ENCODE measurements at regions not wholly inside any gene's neighbourhood (a gene's known extent, or its start where the extent isn't known, plus 50 kb on each side); places are given as distances from the start of the nearest gene placed in this dataset.

DNA sequence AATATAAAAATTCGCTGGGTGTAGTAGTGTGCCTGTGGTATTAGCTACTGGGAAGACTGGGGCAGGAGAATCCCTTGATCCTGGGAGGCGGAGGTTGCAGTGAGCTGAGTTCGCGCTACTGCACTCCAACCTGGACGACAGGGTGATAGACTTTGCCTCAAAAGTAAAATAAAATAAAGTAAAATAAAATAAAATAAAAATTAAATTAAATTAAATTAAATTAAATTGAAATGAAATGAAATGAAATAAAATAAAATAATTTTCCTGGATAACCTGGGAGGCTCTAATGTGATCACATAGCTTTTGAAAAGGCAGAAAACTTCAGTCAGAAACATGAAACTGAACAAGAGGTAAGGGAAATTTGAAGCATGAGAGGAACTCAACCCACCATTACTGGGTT, 818.4 kb upstream of the ATXN7L3B start:
- Histone ChIP-seq H3K4me2 (replicated peaks; ENCODE audit: low read depth, low read length, poor library complexity, severe bottlenecking) (no peak overlapping the region), H3K27ac (ENCODE audit: low read length in 2 of 2) (no peak overlapping the region), H3K4me3 (ENCODE audit: control extremely low read depth in 1 of 5, extremely low read depth in 1 of 5, insufficient read depth in 1 of 5, low read depth in 2 of 5, low read length in 4 of 5) (no peak overlapping the region), H3K9me3 (ENCODE audit: control extremely low read depth in 1 of 3, control insufficient read depth in 2 of 3, insufficient read depth in 1 of 3, low read length in 2 of 3) (no peaks in the 10 kb centered on the region), H3K27me3 (replicated peaks in 1 of 4; ENCODE audit: control extremely low read depth in 1 of 4, control insufficient read depth in 3 of 4, insufficient read depth in 4 of 4, low read length in 3 of 4) (no peaks in the 10 kb centered on the region), H2AFZ (ENCODE audit: insufficient read depth, low read depth, low read length, poor library complexity, severe bottlenecking) (no peak overlapping the region), H3K9ac (ENCODE audit: low read length) (no peak overlapping the region), H3K4me1 (ENCODE audit: control insufficient read depth in 2 of 2, insufficient read depth in 2 of 2, low read length in 2 of 2) (no peaks in the 10 kb centered on the region), H3K36me3 (replicated peaks in 1 of 2; ENCODE audit: control extremely low read depth in 1 of 2, control insufficient read depth in 1 of 2, extremely low read depth in 1 of 2, insufficient read depth in 2 of 2, low read length in 1 of 2) (no peaks in the 10 kb centered on the region), H3K79me2 (ENCODE audit: control insufficient read depth, insufficient read depth, low read length) (no peaks in the 10 kb centered on the region), H4K20me1 (ENCODE audit: control insufficient read depth, insufficient read depth, low read length, poor library complexity, severe bottlenecking) (no peaks in the 10 kb centered on the region)
- Mint-ChIP-seq H3K9me3 (ENCODE audit: insufficient read depth) (no peaks in the 10 kb centered on the region), H3K4me3 (no peak overlapping the region), H3K27me3 (no peaks in the 10 kb centered on the region), H3K4me1 (no peaks in the 10 kb centered on the region), H3K27ac (no peak overlapping the region)
- TF ChIP-seq, protein P1, sequence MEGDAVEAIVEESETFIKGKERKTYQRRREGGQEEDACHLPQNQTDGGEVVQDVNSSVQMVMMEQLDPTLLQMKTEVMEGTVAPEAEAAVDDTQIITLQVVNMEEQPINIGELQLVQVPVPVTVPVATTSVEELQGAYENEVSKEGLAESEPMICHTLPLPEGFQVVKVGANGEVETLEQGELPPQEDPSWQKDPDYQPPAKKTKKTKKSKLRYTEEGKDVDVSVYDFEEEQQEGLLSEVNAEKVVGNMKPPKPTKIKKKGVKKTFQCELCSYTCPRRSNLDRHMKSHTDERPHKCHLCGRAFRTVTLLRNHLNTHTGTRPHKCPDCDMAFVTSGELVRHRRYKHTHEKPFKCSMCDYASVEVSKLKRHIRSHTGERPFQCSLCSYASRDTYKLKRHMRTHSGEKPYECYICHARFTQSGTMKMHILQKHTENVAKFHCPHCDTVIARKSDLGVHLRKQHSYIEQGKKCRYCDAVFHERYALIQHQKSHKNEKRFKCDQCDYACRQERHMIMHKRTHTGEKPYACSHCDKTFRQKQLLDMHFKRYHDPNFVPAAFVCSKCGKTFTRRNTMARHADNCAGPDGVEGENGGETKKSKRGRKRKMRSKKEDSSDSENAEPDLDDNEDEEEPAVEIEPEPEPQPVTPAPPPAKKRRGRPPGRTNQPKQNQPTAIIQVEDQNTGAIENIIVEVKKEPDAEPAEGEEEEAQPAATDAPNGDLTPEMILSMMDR (IDR thresholded peaks at IDR 0.05) = no peak
- no peak for TF ChIP-seq EZH2 (IDR thresholded peaks at IDR 0.05; ENCODE audit: borderline replicate concordance, insufficient read depth, low read depth, low read length, poor library complexity, severe bottlenecking)
- intact Hi-C loops (cut with micrococcal nuclease) = no loop called here
- ChIA-PET POLR2A (no interaction called here), CTCF (no interaction called here)
- no CpG with 5 or more reads among the region's 5 CpGs for WGBS (ENCODE audit: insufficient coverage)
- ATAC-seq (ENCODE audit: low read depth) (no peak), DNase-seq (no peak)

DNA sequence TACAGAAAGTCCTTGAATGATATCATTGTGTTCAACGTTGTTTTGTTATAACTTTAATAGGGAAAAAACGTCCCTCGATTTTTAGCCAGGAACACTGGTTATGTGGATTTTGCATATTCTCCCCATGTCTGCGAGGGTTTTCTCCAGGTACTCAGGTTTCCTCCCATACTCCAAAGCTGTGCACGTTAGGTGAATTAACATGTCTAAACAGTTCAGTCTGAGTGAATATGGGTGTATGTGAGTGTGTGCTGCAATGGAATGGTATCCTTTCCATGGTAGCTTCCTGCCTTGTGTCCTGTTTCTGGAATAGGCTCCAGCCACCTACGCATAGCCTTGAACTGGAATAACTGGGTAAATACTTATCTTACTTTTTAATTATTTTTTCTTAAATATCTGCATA, 810.8 kb upstream of the ATXN7L3B start:
- Histone ChIP-seq H3K4me2 (replicated peaks; ENCODE audit: low read depth, low read length, poor library complexity, severe bottlenecking) (no peak overlapping the region), H3K9me3 (ENCODE audit: control extremely low read depth in 1 of 3, control insufficient read depth in 2 of 3, insufficient read depth in 1 of 3, low read length in 2 of 3) (peaks cover 0 to 4% (median 1%) of the 10 kb centered on the region in 3 donors), H4K20me1 (ENCODE audit: control insufficient read depth, insufficient read depth, low read length, poor library complexity, severe bottlenecking) (no peaks in the 10 kb centered on the region), H3K36me3 (replicated peaks in 1 of 2; ENCODE audit: control extremely low read depth in 1 of 2, control insufficient read depth in 1 of 2, extremely low read depth in 1 of 2, insufficient read depth in 2 of 2, low read length in 1 of 2) (no peaks in the 10 kb centered on the region), H3K79me2 (ENCODE audit: control insufficient read depth, insufficient read depth, low read length) (no peaks in the 10 kb centered on the region), H3K9ac (ENCODE audit: low read length) (no peak overlapping the region), H3K4me1 (ENCODE audit: control insufficient read depth in 2 of 2, insufficient read depth in 2 of 2, low read length in 2 of 2) (no peaks in the 10 kb centered on the region), H3K27me3 (replicated peaks in 1 of 4; ENCODE audit: control extremely low read depth in 1 of 4, control insufficient read depth in 3 of 4, insufficient read depth in 4 of 4, low read length in 3 of 4) (no peaks in the 10 kb centered on the region), H2AFZ (ENCODE audit: insufficient read depth, low read depth, low read length, poor library complexity, severe bottlenecking) (no peak overlapping the region), H3K27ac (ENCODE audit: low read length in 2 of 2) (no peak overlapping the region), H3K4me3 (ENCODE audit: control extremely low read depth in 1 of 5, extremely low read depth in 1 of 5, insufficient read depth in 1 of 5, low read depth in 2 of 5, low read length in 4 of 5) (no peak overlapping the region)
- DNase-seq (no peak), ATAC-seq (ENCODE audit: low read depth) (no peak)
- TF ChIP-seq, protein P1 (IDR thresholded peaks at IDR 0.05) = no peak
- no peak for TF ChIP-seq EZH2 (IDR thresholded peaks at IDR 0.05; ENCODE audit: borderline replicate concordance, insufficient read depth, low read depth, low read length, poor library complexity, severe bottlenecking)
- H3K27me3 Mint-ChIP-seq = no peaks in the 10 kb centered on the region
- H3K4me1 Mint-ChIP-seq = no peaks in the 10 kb centered on the region
- ChIA-PET POLR2A (no interaction called here), CTCF (no interaction called here)
- no peaks in the 10 kb centered on the region for H3K9me3 Mint-ChIP-seq (ENCODE audit: insufficient read depth)
- intact Hi-C loops (cut with micrococcal nuclease) = no loop called here
- no CpG with 5 or more reads among the region's 6 CpGs for WGBS (ENCODE audit: insufficient coverage)
- no peak overlapping the region for H3K4me3 Mint-ChIP-seq
- no peak overlapping the region for H3K27ac Mint-ChIP-seq

Data from B cell (primary cell).